ENCODE measurements at regions not wholly inside any gene's neighbourhood (a gene's known extent, or its start where the extent isn't known, plus 50 kb on each side); places are given as distances from the start of the nearest gene placed in this dataset.
"Not testable (repeated sequence)": the region's sequence is repeated elsewhere in the genome, so short reads cannot be mapped to it uniquely, and the experiment has no call there.

GRCh38 chr6:155872961-155873360 lies 417.3 kb upstream of the NOX3 start:
- Histone ChIP-seq H3K4me3 (ENCODE audit: control insufficient read depth in 2 of 3, extremely low read depth in 1 of 3, insufficient read depth in 2 of 3, low read depth in 1 of 3, low read length in 3 of 3) (no peak overlapping the region), H3K4me2 (ENCODE audit: control insufficient read depth, extremely low read depth, insufficient read depth, low read depth, low read length) (no peak overlapping the region), H3K9me3 (ENCODE audit: control insufficient read depth, low read depth, low read length) (no peaks in the 10 kb centered on the region), H3K79me2 (ENCODE audit: control insufficient read depth, insufficient read depth, low read length) (no peaks in the 10 kb centered on the region), H3K9ac (ENCODE audit: control insufficient read depth, extremely low read depth, insufficient read depth, low read length) (no peak overlapping the region), H4K20me1 (ENCODE audit: control insufficient read depth, extremely low read depth, insufficient read depth, low read length) (no peaks in the 10 kb centered on the region), H3K27ac (ENCODE audit: control insufficient read depth, insufficient read depth, low read length) (no peak overlapping the region), H3K36me3 (ENCODE audit: control insufficient read depth in 2 of 2, extremely low read depth in 1 of 2, insufficient read depth in 2 of 2, low read length in 2 of 2) (no peaks in the 10 kb centered on the region), H3K9me1 (ENCODE audit: control insufficient read depth, extremely low read depth, insufficient read depth, low read length) (no peaks in the 10 kb centered on the region), H3K27me3 (ENCODE audit: control insufficient read depth, extremely low read depth, insufficient read depth, low read length) (no peaks in the 10 kb centered on the region), H3K4me1 (ENCODE audit: control insufficient read depth, extremely low read depth, insufficient read depth, low read length) (no peaks in the 10 kb centered on the region), H2AFZ (ENCODE audit: control insufficient read depth, low read length) (no peak overlapping the region)
- dilution Hi-C loops (cut with MboI; ENCODE audit: extremely low pct_ligation_motif_present, low sequenced_read_pairs): no loop called here
- DNase-seq (ENCODE audit: low read depth, low spot score): no peak
- no peak for FAIRE-seq
- TF ChIP-seq EZH2 (IDR thresholded peaks at IDR 0.05; ENCODE audit: low read length) (no peak), CTCF (optimal IDR thresholded peaks at IDR 0.05 in 1 of 3, IDR thresholded peaks at IDR 0.05 in 1 of 3, conservative IDR thresholded peaks at IDR 0.05 in 1 of 3; ENCODE audit: extremely low read depth in 1 of 3, insufficient read depth in 2 of 3, low read length in 3 of 3) (no peak)

DNA sequence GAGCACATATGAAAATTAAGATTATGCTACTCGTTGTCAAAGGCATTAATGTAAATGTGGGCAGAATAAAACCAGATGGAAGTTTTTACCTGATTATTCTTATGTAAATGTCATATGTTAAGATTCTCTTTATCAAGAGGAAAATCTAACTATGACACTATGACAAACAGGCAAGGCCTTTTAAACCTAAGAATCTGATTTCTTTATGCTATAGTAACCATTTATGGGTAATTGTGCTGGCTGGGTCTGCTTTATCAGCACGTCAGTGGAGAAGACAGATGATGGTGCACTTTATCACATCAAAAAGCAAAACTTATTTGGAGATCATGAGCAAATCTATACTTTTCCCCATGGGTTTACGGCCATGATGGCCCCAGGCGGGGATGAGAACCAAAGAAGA lies 412.0 kb upstream of the NOX3 start:
- Histone ChIP-seq H3K9ac (ENCODE audit: control insufficient read depth, extremely low read depth, insufficient read depth, low read length) (no peak overlapping the region), H3K4me1 (ENCODE audit: control insufficient read depth, extremely low read depth, insufficient read depth, low read length) (no peaks in the 10 kb centered on the region), H4K20me1 (ENCODE audit: control insufficient read depth, extremely low read depth, insufficient read depth, low read length) (no peaks in the 10 kb centered on the region), H3K36me3 (ENCODE audit: control insufficient read depth in 2 of 2, extremely low read depth in 1 of 2, insufficient read depth in 2 of 2, low read length in 2 of 2) (no peaks in the 10 kb centered on the region), H3K4me3 (ENCODE audit: control insufficient read depth in 2 of 3, extremely low read depth in 1 of 3, insufficient read depth in 2 of 3, low read depth in 1 of 3, low read length in 3 of 3) (no peak overlapping the region), H3K4me2 (ENCODE audit: control insufficient read depth, extremely low read depth, insufficient read depth, low read depth, low read length) (no peak overlapping the region), H3K79me2 (ENCODE audit: control insufficient read depth, insufficient read depth, low read length) (no peaks in the 10 kb centered on the region), H3K27ac (ENCODE audit: control insufficient read depth, insufficient read depth, low read length) (no peak overlapping the region), H3K27me3 (ENCODE audit: control insufficient read depth, extremely low read depth, insufficient read depth, low read length) (no peaks in the 10 kb centered on the region), H3K9me1 (ENCODE audit: control insufficient read depth, extremely low read depth, insufficient read depth, low read length) (no peaks in the 10 kb centered on the region), H3K9me3 (ENCODE audit: control insufficient read depth, low read depth, low read length) (no peaks in the 10 kb centered on the region), H2AFZ (ENCODE audit: control insufficient read depth, low read length) (no peak overlapping the region)
- TF ChIP-seq EZH2 (IDR thresholded peaks at IDR 0.05; ENCODE audit: low read length) (no peak), CTCF (optimal IDR thresholded peaks at IDR 0.05 in 1 of 3, IDR thresholded peaks at IDR 0.05 in 1 of 3, conservative IDR thresholded peaks at IDR 0.05 in 1 of 3; ENCODE audit: extremely low read depth in 1 of 3, insufficient read depth in 2 of 3, low read length in 3 of 3) (no peak)
- dilution Hi-C loops (cut with MboI; ENCODE audit: extremely low pct_ligation_motif_present, low sequenced_read_pairs): no loop called here
- FAIRE-seq (no peak), DNase-seq (ENCODE audit: low read depth, low spot score) (no peak)

- FAIRE-seq: not testable (repeated sequence)
Measured at GRCh38 chr6:155866676-155867390, 411.2 kb upstream of the NOX3 start.

More at GRCh38 chr6:155866676-155867390, 411.2 kb upstream of the NOX3 start:
- H3K36me3 ChIP-seq (ENCODE audit: control insufficient read depth in 2 of 2, extremely low read depth in 1 of 2, insufficient read depth in 2 of 2, low read length in 2 of 2); H3K27me3 ChIP-seq (ENCODE audit: control insufficient read depth, extremely low read depth, insufficient read depth, low read length); H3K9me1 ChIP-seq (ENCODE audit: control insufficient read depth, extremely low read depth, insufficient read depth, low read length); H3K4me3 ChIP-seq (ENCODE audit: control insufficient read depth in 2 of 3, extremely low read depth in 1 of 3, insufficient read depth in 2 of 3, low read depth in 1 of 3, low read length in 3 of 3); H3K4me1 ChIP-seq (ENCODE audit: control insufficient read depth, extremely low read depth, insufficient read depth, low read length); H4K20me1 ChIP-seq (ENCODE audit: control insufficient read depth, extremely low read depth, insufficient read depth, low read length); H3K9ac ChIP-seq (ENCODE audit: control insufficient read depth, extremely low read depth, insufficient read depth, low read length); H3K9me3 ChIP-seq (ENCODE audit: control insufficient read depth, low read depth, low read length); H3K4me2 ChIP-seq (ENCODE audit: control insufficient read depth, extremely low read depth, insufficient read depth, low read depth, low read length); DNase-seq (ENCODE audit: low read depth, low spot score); dilution Hi-C loops (cut with MboI; ENCODE audit: extremely low pct_ligation_motif_present, low sequenced_read_pairs); H2AFZ ChIP-seq (ENCODE audit: control insufficient read depth, low read length); H3K27ac ChIP-seq (ENCODE audit: control insufficient read depth, insufficient read depth, low read length); H3K79me2 ChIP-seq (ENCODE audit: control insufficient read depth, insufficient read depth, low read length): not testable (repeated sequence)

Measured in keratinocyte (primary cell).